OCI-LY7 (cell line): ENCODE measurements at regions not wholly inside any gene's neighbourhood (a gene's known extent, or its start where the extent isn't known, plus 50 kb on each side); places are given as distances from the start of the nearest gene placed in this dataset.
"Not testable (repeated sequence)": the region's sequence is repeated elsewhere in the genome, so short reads cannot be mapped to it uniquely, and the experiment has no call there.

ENCODE experiments used
- BruUV-seq: library from RNA; stranded (reverse); fragments of 400-500 nt; replicated peaks from 2 replicates; lab custom pipeline; 2021; lab: Mats Ljungman, UMichigan
- CTCF ChIA-PET: fragments of 300-600 bp; sonication (Branson Sonifier 250); formaldehyde crosslinking; loops from one replicate; lab custom pipeline; 2022; ENCODE audit warnings: antibody characterized with exemption; ENCODE audit not compliant: unreplicated experiment; lab: Charles Lee
- POLR2A ChIA-PET: fragments of 300-600 bp; sonication (Branson Sonifier 250); formaldehyde crosslinking; loops from one replicate; lab custom pipeline; 2022; ENCODE audit warnings: antibody characterized with exemption; lab: Charles Lee
- DNase-seq: peaks from one replicate; pipeline ENCODE4 v3.0.0-alpha.2; 2015; ENCODE audit warnings: low spot score
- H2AFZ ChIP-seq: fragments of 200-600 bp; sonication (generic), shearing (Covaris generic); 2 replicates; pipeline ENCODE4 v1.6.1; 2014; ENCODE audit warnings: mild to moderate bottlenecking, antibody characterized with exemption, low read length, moderate library complexity
- H3K27ac ChIP-seq: fragments of 200-600 bp; sonication (generic); 2 replicates; pipeline ENCODE4 v1.5.1; 2014; ENCODE audit warnings: mixed run types, low read depth, mild to moderate bottlenecking, moderate library complexity, low read length, inconsistent platforms; ENCODE audit not compliant: poor library complexity, severe bottlenecking
- H3K36me3 ChIP-seq: fragments of 200-600 bp; sonication (generic); 2 replicates; pipeline ENCODE4 v1.6.1; 2014; ENCODE audit warnings: mild to moderate bottlenecking, antibody characterized with exemption, low read length, moderate library complexity, mixed read lengths; ENCODE audit not compliant: insufficient read depth
- H3K4me1 ChIP-seq: fragments of 200-600 bp; sonication (generic); 2 replicates; pipeline ENCODE4 v1.5.1; 2014; ENCODE audit warnings: mild to moderate bottlenecking, low read length; ENCODE audit not compliant: insufficient read depth, poor library complexity, severe bottlenecking
- H3K4me2 ChIP-seq: fragments of 200-600 bp; sonication (generic); 2 replicates; pipeline ENCODE4 v1.6.1; 2014; ENCODE audit warnings: mild to moderate bottlenecking, low read length
- H3K4me3 ChIP-seq: fragments of 200-600 bp; sonication (generic); 2 replicates; pipeline ENCODE4 v1.5.1; 2014; ENCODE audit warnings: mild to moderate bottlenecking, low read depth, low read length; ENCODE audit not compliant: poor library complexity, severe bottlenecking
- H3K79me2 ChIP-seq: fragments of 200-600 bp; sonication (generic); 2 replicates; pipeline ENCODE4 v1.6.1; 2016; ENCODE audit warnings: low read depth, mild to moderate bottlenecking, low read length, moderate library complexity, mixed read lengths; ENCODE audit not compliant: insufficient read depth
- H3K9me2 ChIP-seq: fragments of 200-600 bp; sonication (generic); 2 replicates; pipeline ENCODE4 v1.6.1; 2016; ENCODE audit warnings: mild to moderate bottlenecking, low read length, mixed read lengths; ENCODE audit not compliant: insufficient read depth
- H3K9me3 ChIP-seq: fragments of 200-600 bp; sonication (generic); 2 replicates; pipeline ENCODE4 v1.6.1; 2014; ENCODE audit warnings: mild to moderate bottlenecking, mixed run types, low read length, mixed read lengths
- H4K20me1 ChIP-seq: fragments of 200-600 bp; sonication (generic); 2 replicates; pipeline ENCODE4 v1.6.1; 2014; ENCODE audit warnings: mild to moderate bottlenecking, antibody characterized with exemption, low read length, moderate library complexity, mixed read lengths; ENCODE audit not compliant: insufficient read depth
- EZH2phosphoT487 ChIP-seq: fragments of 200-600 bp; sonication (generic); IDR thresholded peaks from 2 replicates; pipeline ENCODE4 v1.6.1; 2018; ENCODE audit warnings: low read depth, borderline replicate concordance, mild to moderate bottlenecking, mixed run types, antibody characterized with exemption, low read length, moderate library complexity, mixed read lengths
- intact Hi-C: fragments of 100-400 bp; cut with micrococcal nuclease; formaldehyde crosslinking; loops from one replicate; pipeline ENCODE4 v1.10.0; 2022; ENCODE audit not compliant: unreplicated experiment
- TF ChIP-seq, protein P1 (sequence below): fragments of 200-600 bp; sonication (generic); conservative IDR thresholded peaks from 2 replicates; pipeline ENCODE4 v1.5.1; 2014; ENCODE audit warnings: mild to moderate bottlenecking, antibody characterized with exemption, low read length, moderate library complexity, mixed read lengths

- Histone ChIP-seq H3K4me2 (no peak overlapping the region), H4K20me1 (no peaks in the 10 kb centered on the region), H3K4me1 (no peaks in the 10 kb centered on the region), H2AFZ (no peak overlapping the region), H3K27ac (no peak overlapping the region), H3K4me3 (no peak overlapping the region), H3K9me3 (no peaks in the 10 kb centered on the region), H3K9me2 (no peaks in the 10 kb centered on the region), H3K79me2 (no peaks in the 10 kb centered on the region), H3K36me3 (no peaks in the 10 kb centered on the region)
- intact Hi-C loops: no loop called here
- no peak for DNase-seq
- no peak for TF ChIP-seq EZH2phosphoT487
- TF ChIP-seq, protein P1, sequence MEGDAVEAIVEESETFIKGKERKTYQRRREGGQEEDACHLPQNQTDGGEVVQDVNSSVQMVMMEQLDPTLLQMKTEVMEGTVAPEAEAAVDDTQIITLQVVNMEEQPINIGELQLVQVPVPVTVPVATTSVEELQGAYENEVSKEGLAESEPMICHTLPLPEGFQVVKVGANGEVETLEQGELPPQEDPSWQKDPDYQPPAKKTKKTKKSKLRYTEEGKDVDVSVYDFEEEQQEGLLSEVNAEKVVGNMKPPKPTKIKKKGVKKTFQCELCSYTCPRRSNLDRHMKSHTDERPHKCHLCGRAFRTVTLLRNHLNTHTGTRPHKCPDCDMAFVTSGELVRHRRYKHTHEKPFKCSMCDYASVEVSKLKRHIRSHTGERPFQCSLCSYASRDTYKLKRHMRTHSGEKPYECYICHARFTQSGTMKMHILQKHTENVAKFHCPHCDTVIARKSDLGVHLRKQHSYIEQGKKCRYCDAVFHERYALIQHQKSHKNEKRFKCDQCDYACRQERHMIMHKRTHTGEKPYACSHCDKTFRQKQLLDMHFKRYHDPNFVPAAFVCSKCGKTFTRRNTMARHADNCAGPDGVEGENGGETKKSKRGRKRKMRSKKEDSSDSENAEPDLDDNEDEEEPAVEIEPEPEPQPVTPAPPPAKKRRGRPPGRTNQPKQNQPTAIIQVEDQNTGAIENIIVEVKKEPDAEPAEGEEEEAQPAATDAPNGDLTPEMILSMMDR: no peak
- BruUV-seq: no TSS peak
- CTCF ChIA-PET: no interaction called here
- POLR2A ChIA-PET: no interaction called here
Observed at GRCh38 chr10:118960157-118961090, 69.1 kb upstream of the NANOS1 start.

DNA sequence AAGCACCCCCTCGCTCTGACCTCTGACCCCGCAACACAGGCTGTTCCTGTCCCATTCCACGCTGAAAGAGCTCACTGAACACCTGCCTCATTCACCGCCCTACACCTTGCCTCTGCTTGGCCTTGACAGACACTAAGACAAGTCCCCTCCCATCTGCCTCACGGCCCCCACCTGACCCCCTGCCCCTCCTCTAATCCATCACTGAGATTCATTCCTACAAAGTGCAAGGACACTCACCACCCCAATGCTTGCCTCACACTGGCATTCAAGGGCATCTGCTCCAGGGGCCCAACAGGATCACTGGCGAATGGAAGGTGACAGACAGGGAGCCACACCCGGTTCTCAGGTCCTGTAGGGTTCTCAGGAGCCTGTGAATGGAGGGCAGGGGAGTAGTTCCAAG is 68.1 kb upstream of the NANOS1 start:
- no TSS peak for BruUV-seq
- ChIA-PET CTCF (no interaction called here), POLR2A (no interaction called here)
- Histone ChIP-seq H3K27ac (no peak overlapping the region), H3K4me3 (no peak overlapping the region), H3K36me3 (no peaks in the 10 kb centered on the region), H3K9me2 (no peaks in the 10 kb centered on the region), H3K79me2 (no peaks in the 10 kb centered on the region), H3K4me1 (no peaks in the 10 kb centered on the region), H2AFZ (no peak overlapping the region), H3K9me3 (no peaks in the 10 kb centered on the region), H3K4me2 (no peak overlapping the region), H4K20me1 (no peaks in the 10 kb centered on the region)
- intact Hi-C loops: no loop called here
- TF ChIP-seq, protein P1: no peak
- no peak for TF ChIP-seq EZH2phosphoT487
- DNase-seq: no peak

DNA sequence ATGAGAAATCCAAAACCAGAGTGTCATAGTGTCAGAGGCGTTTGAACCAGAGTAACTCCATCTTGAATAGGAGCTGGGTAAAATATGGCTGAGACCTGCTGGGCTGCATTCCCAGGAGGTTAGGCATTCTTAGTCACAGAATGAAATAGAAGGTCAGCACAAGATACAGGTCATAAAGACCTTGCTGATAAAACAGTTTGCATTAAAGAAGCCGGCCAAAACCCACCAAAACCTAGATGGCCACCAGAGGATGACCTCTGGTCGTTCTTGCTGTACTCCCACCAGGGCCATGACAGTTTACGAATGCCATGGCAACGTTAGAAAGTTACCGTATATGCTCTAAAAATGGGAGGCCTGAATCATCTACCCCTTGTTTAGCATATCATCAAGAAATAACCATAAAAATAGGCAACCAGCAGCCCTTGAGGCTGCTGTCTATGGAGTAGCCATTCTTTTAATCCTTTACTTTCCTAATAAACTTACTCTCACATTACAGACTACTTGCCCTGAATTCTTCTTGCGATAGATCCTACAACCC is 67.1 kb upstream of the NANOS1 start:
- BruUV-seq, H3K4me3 ChIP-seq, H2AFZ ChIP-seq, H4K20me1 ChIP-seq, H3K4me2 ChIP-seq, H3K79me2 ChIP-seq, intact Hi-C loops, H3K4me1 ChIP-seq, H3K36me3 ChIP-seq, H3K9me3 ChIP-seq, H3K9me2 ChIP-seq, H3K27ac ChIP-seq, DNase-seq, CTCF ChIA-PET, POLR2A ChIA-PET: not testable (repeated sequence)
